ENCODE measurements at regions not wholly inside any gene's neighbourhood (a gene's known extent, or its start where the extent isn't known, plus 50 kb on each side); places are given as distances from the start of the nearest gene placed in this dataset.

- TF ChIP-seq SIN3B (IDR thresholded peaks at IDR 0.05; ENCODE audit: low read depth) (no peak), MEIS2 (IDR thresholded peaks at IDR 0.05; ENCODE audit: partially characterized antibody) (no peak), YBX1 (IDR thresholded peaks at IDR 0.05) (no peak), SAFB2 (IDR thresholded peaks at IDR 0.05; ENCODE audit: borderline replicate concordance, low read depth, low read length, severe bottlenecking) (no peak), NR3C1 (CRISPR knock-in tag; IDR thresholded peaks at IDR 0.05) (no peak), EP400 (IDR thresholded peaks at IDR 0.05) (no peak), MEF2D (tag; conservative IDR thresholded peaks at IDR 0.05; ENCODE audit: low read depth) (0 out of 2 replicates have a peak, but pooled peaks have one; percentile 27), ELF4 (CRISPR knock-in tag; IDR thresholded peaks at IDR 0.05) (no peak), MEF2A (IDR thresholded peaks at IDR 0.05; ENCODE audit: control insufficient read depth, low read depth, low read length) (peak; percentile 40; the same call in 1 of the 2 replicates), TCF3 (CRISPR knock-in tag; IDR thresholded peaks at IDR 0.05) (no peak)
- TF ChIP-seq, protein P1, sequence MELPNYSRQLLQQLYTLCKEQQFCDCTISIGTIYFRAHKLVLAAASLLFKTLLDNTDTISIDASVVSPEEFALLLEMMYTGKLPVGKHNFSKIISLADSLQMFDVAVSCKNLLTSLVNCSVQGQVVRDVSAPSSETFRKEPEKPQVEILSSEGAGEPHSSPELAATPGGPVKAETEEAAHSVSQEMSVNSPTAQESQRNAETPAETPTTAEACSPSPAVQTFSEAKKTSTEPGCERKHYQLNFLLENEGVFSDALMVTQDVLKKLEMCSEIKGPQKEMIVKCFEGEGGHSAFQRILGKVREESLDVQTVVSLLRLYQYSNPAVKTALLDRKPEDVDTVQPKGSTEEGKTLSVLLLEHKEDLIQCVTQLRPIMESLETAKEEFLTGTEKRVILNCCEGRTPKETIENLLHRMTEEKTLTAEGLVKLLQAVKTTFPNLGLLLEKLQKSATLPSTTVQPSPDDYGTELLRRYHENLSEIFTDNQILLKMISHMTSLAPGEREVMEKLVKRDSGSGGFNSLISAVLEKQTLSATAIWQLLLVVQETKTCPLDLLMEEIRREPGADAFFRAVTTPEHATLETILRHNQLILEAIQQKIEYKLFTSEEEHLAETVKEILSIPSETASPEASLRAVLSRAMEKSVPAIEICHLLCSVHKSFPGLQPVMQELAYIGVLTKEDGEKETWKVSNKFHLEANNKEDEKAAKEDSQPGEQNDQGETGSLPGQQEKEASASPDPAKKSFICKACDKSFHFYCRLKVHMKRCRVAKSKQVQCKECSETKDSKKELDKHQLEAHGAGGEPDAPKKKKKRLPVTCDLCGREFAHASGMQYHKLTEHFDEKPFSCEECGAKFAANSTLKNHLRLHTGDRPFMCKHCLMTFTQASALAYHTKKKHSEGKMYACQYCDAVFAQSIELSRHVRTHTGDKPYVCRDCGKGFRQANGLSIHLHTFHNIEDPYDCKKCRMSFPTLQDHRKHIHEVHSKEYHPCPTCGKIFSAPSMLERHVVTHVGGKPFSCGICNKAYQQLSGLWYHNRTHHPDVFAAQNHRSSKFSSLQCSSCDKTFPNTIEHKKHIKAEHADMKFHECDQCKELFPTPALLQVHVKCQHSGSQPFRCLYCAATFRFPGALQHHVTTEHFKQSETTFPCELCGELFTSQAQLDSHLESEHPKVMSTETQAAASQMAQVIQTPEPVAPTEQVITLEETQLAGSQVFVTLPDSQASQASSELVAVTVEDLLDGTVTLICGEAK (IDR thresholded peaks at IDR 0.05) = peak; percentile 70
- TF ChIP-seq, protein P1 (CRISPR knock-in tag; IDR thresholded peaks at IDR 0.05) = no peak
- 48% methylated on average over 3 of the region's 3 CpGs for WGBS (ENCODE audit: insufficient coverage, low coverage, missing lambda C conversion rate)
- intact Hi-C loops (cut with micrococcal nuclease) = no loop called here
- no peak for ATAC-seq
- ChIA-PET CTCF (ENCODE audit: low intra/inter-chr PET ratio) (no interaction called here), POLR2A (no interaction called here)
- in situ Hi-C loops (cut with MboI) = no loop called here
- BruUV-seq (replicated peaks) = no TSS peak
- Histone ChIP-seq H3K4me3 (no peak overlapping the region), H3K27me3 (ENCODE audit: control insufficient read depth in 2 of 2, insufficient read depth in 2 of 2, low read length in 2 of 2) (no peaks in the 10 kb centered on the region), H3K36me3 (ENCODE audit: control insufficient read depth, insufficient read depth, low read length) (peaks cover 2% of the 10 kb centered on the region; the same call in 1 of the 3 replicates), H3K9ac (ENCODE audit: insufficient read depth in 1 of 2, low read depth in 2 of 2, low read length in 2 of 2) (no peak overlapping the region), H3K79me2 (ENCODE audit: control insufficient read depth, insufficient read depth, low read length) (peaks cover 24% of the 10 kb centered on the region; the same call in 2 of the 3 replicates), H3K27ac (ENCODE audit: extremely low read depth, low read depth, low read length) (no peak overlapping the region), H3K4me2 (ENCODE audit: insufficient read depth, low read length) (no peak overlapping the region), H3K9me1 (ENCODE audit: control insufficient read depth, insufficient read depth, low read length) (no peaks in the 10 kb centered on the region), H3K9me3 (replicated peaks; ENCODE audit: control insufficient read depth, insufficient read depth, low read depth, low read length) (no peaks in the 10 kb centered on the region), H4K20me1 (replicated peaks; ENCODE audit: control insufficient read depth, insufficient read depth, low read length) (no peaks in the 10 kb centered on the region), H2AFZ (ENCODE audit: low read depth, low read length) (no peak overlapping the region), H3K4me1 (replicated peaks in 1 of 2; ENCODE audit: control insufficient read depth in 2 of 2, insufficient read depth in 2 of 2, low read length in 2 of 2) (no peaks in the 10 kb centered on the region)
- FAIRE-seq = peak; percentile 55
- DNase-seq (ENCODE audit: extremely low read depth in 1 of 4, low spot score in 3 of 4) = no peak
These were observed 206.5 kb upstream of the CNTNAP2 start for GRCh38 chr7:145909991-145910513.

All from K562 (cell line).